Fibroblast of lung (primary cell): ENCODE measurements at regions not wholly inside any gene's neighbourhood (a gene's known extent, or its start where the extent isn't known, plus 50 kb on each side); places are given as distances from the start of the nearest gene placed in this dataset.

Source experiments
- DNase-seq, 2 donors: peaks; one replicate each; pipeline versions ENCODE4 v3.0.0 to v3.0.0-alpha.2; 2010; ENCODE audit warnings: low read depth in 2 of 2
- H2AFZ ChIP-seq: 2 replicates; pipeline ENCODE4 v1.5.1; 2012; ENCODE audit warnings: low read length, control low read depth, inconsistent platforms
- H3K27ac ChIP-seq: 2 replicates; pipeline ENCODE4 v1.5.1; 2011; ENCODE audit warnings: low read length, control low read depth; ENCODE audit not compliant: insufficient read depth
- H3K27me3 ChIP-seq: 2 replicates; pipeline ENCODE4 v1.5.1; 2011; ENCODE audit warnings: mild to moderate bottlenecking, low read length; ENCODE audit not compliant: control insufficient read depth, insufficient read depth
- H3K36me3 ChIP-seq: 2 replicates; pipeline ENCODE4 v1.5.1; 2011; ENCODE audit warnings: low read length; ENCODE audit not compliant: control insufficient read depth, insufficient read depth
- H3K4me1 ChIP-seq: 2 replicates; pipeline ENCODE4 v1.5.1; 2011; ENCODE audit warnings: low read length; ENCODE audit not compliant: control insufficient read depth, insufficient read depth; ENCODE audit errors: extremely low read depth
- H3K4me2 ChIP-seq: 2 replicates; pipeline ENCODE4 v1.5.1; 2011; ENCODE audit warnings: low read length, control low read depth; ENCODE audit not compliant: insufficient read depth; ENCODE audit errors: extremely low read depth
- H3K4me3 ChIP-seq, 4 experiments: fragments of 200-600 bp in 1 of 4; sonication (generic) in 1 of 4; replicated peaks in 1 of 4; 2 replicates each; pipeline ENCODE4 v1.5.1; 2011 to 2016; ENCODE audit warnings: low read length in 4 of 4, low read depth in 3 of 4, mild to moderate bottlenecking in 3 of 4, control low read depth in 2 of 4, inconsistent platforms in 1 of 4, mixed read lengths in 1 of 4; ENCODE audit not compliant: insufficient read depth in 1 of 4; ENCODE audit errors: control extremely low read depth in 1 of 4
- H3K79me2 ChIP-seq: 2 replicates; pipeline ENCODE4 v1.5.1; 2012; ENCODE audit warnings: mild to moderate bottlenecking, low read length, inconsistent platforms; ENCODE audit not compliant: control insufficient read depth, insufficient read depth
- H3K9ac ChIP-seq: 2 replicates; pipeline ENCODE4 v1.5.1; 2011; ENCODE audit warnings: mild to moderate bottlenecking, low read length, control low read depth; ENCODE audit not compliant: insufficient read depth
- H3K9me3 ChIP-seq: 2 replicates; pipeline ENCODE4 v1.5.1; 2012; ENCODE audit warnings: low read depth, low read length; ENCODE audit not compliant: control insufficient read depth, insufficient read depth
- H4K20me1 ChIP-seq: 2 replicates; pipeline ENCODE4 v1.5.1; 2011; ENCODE audit warnings: low read length; ENCODE audit not compliant: control insufficient read depth, insufficient read depth; ENCODE audit errors: extremely low read depth
- EZH2 ChIP-seq: IDR thresholded peaks from 2 replicates; pipeline ENCODE4 v1.5.1; 2012; ENCODE audit warnings: low read length, control low read depth, mild to moderate bottlenecking; ENCODE audit errors: missing control alignments
- TF ChIP-seq, protein P1 (sequence below), 2 donors: IDR thresholded peaks in 1 of 2; conservative IDR thresholded peaks in 1 of 2; 1 replicate in 1 of 2; 2 replicates in 1 of 2; pipeline ENCODE4 v1.5.1; 2011 to 2012; ENCODE audit warnings: low read length in 2 of 2, control low read depth in 1 of 2, inconsistent platforms in 1 of 2, low read depth in 1 of 2, mild to moderate bottlenecking in 1 of 2

DNA sequence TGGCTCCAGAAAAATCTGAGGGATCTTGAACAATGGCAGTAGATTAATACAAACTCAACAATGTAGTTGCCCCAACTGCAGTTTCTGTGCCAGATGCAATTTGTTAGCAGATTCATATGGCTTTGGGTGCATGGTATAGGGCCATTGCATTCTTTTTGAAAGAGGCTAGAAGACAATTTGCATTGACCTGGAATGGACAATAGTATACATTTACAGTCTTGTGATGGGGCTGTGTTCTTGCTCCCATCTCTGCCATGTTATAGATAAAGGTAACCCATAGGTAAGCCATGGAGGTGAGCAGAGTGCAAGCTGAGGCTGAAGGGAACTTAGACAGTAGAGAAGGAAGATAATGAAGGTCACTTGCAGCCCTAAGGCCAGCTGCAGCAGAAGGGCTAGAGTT is 50.1 kb upstream of the DIO3 start:
- Histone ChIP-seq H3K27ac (no peak overlapping the region), H3K79me2 (no peaks in the 10 kb centered on the region), H3K9ac (no peak overlapping the region), H3K27me3 (no peaks in the 10 kb centered on the region), H3K4me2 (no peak overlapping the region), H3K4me3 (no peak overlapping the region), H4K20me1 (no peaks in the 10 kb centered on the region), H3K4me1 (no peaks in the 10 kb centered on the region), H2AFZ (no peak overlapping the region), H3K9me3 (no peaks in the 10 kb centered on the region), H3K36me3 (no peaks in the 10 kb centered on the region)
- no peak for DNase-seq
- TF ChIP-seq EZH2, result no peak
- TF ChIP-seq, protein P1, sequence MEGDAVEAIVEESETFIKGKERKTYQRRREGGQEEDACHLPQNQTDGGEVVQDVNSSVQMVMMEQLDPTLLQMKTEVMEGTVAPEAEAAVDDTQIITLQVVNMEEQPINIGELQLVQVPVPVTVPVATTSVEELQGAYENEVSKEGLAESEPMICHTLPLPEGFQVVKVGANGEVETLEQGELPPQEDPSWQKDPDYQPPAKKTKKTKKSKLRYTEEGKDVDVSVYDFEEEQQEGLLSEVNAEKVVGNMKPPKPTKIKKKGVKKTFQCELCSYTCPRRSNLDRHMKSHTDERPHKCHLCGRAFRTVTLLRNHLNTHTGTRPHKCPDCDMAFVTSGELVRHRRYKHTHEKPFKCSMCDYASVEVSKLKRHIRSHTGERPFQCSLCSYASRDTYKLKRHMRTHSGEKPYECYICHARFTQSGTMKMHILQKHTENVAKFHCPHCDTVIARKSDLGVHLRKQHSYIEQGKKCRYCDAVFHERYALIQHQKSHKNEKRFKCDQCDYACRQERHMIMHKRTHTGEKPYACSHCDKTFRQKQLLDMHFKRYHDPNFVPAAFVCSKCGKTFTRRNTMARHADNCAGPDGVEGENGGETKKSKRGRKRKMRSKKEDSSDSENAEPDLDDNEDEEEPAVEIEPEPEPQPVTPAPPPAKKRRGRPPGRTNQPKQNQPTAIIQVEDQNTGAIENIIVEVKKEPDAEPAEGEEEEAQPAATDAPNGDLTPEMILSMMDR (conservative IDR thresholded peaks at IDR 0.05 in 1 of 2, IDR thresholded peaks at IDR 0.05 in 1 of 2; ENCODE audit: low read depth in 1 of 2, low read length in 2 of 2), result no peak
